GM18868 (cell line): ENCODE measurements at regions not wholly inside any gene's neighbourhood (a gene's known extent, or its start where the extent isn't known, plus 50 kb on each side); places are given as distances from the start of the nearest gene placed in this dataset.
"Not testable (repeated sequence)": the region's sequence is repeated elsewhere in the genome, so short reads cannot be mapped to it uniquely, and the experiment has no call there.

Experiments
- ATAC-seq: cut with Tn5 transposase; IDR thresholded peaks from one replicate; pipeline ENCODE4 v1.9.1; 2021; ENCODE audit warnings: mild to moderate bottlenecking, moderate library complexity; ENCODE audit not compliant: unreplicated experiment

- ATAC-seq: no peak
Observed at GRCh38 chr4:91653067-91653466, 650.7 kb upstream of the GRID2 start.

DNA sequence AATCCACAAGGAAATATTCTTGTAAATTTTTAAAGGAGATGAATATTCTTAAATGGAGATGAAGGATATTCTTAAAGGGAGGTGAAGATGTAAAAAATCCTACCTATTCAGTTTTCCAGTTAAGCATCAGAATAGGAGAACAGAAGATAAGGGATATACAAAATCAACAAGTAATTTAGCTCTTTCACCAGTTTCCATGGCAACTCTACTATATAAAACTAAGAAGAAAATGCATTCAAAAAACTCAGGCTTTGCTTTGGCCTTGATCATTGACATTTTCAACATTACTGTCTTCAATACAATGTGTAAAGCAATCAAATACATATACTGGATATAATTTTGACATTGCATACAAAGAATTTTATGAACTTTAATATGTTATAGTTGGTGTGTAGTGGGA, 622.7 kb upstream of the GRID2 start:
- ATAC-seq: no peak

DNA sequence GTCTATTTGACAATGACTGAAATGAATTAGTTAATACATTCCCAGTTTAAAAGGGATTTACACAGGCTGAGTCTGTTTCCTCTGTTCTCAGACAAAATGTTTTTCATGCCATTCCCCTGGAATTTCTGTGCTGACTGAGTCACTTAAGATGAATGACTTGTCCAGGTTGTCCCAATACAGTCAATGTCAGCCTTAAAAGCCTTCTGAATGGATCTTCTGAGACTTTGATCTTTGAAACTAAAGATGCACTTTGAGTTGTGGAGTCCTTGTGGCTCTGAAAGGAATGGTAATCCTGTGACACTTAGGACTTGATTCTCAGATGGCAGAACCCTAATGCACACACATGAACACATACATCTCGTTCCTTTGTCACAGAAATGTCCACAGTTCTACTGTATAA, 622.2 kb upstream of the GRID2 start:
- ATAC-seq: no peak

- ATAC-seq: no peak
Observed at GRCh38 chr4:91684955-91685354, 618.8 kb upstream of the GRID2 start.

DNA sequence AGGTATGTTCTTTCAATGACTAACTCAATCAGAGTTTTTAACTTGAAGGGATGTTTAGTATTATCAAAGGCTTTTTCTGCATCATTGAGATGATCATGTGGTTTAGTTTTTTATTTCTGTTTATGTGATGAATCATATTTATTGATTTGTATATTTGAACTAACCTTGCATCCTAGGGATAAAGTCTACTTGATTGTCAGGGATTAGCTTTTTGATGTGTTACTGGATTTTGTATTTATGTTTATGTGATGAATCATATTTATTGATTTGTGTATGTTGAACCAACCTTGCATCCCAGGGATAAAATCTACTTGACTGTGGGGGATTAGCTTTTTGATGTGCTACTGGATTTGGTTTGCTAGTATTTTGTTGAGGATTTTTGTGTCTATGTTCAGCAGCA, 615.4 kb upstream of the GRID2 start:
- ATAC-seq: no peak

- ATAC-seq: not testable (repeated sequence)
Observed at GRCh38 chr4:91699691-91700090, 604.1 kb upstream of the GRID2 start.

- no peak for ATAC-seq
Observed at GRCh38 chr4:91729851-91730250, 573.9 kb upstream of the GRID2 start.

DNA sequence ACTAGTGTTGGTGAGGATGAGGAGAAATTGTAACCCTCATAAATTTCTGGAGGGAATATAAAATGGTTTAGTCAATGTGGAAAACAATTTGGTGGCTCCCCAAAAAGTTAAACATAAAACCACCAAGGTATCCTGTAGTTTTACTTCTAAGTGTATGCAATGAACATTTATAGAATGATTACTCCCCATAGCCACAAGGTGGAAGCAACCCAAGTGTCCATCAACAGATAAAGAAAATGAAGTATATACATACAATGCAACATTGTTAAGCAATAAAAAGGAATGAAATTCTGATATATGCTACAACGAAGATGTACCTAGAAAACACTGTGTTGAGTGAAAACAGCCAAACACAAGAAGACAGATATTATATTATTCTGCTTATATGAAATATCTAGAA, 569.1 kb upstream of the GRID2 start:
- no peak for ATAC-seq

DNA sequence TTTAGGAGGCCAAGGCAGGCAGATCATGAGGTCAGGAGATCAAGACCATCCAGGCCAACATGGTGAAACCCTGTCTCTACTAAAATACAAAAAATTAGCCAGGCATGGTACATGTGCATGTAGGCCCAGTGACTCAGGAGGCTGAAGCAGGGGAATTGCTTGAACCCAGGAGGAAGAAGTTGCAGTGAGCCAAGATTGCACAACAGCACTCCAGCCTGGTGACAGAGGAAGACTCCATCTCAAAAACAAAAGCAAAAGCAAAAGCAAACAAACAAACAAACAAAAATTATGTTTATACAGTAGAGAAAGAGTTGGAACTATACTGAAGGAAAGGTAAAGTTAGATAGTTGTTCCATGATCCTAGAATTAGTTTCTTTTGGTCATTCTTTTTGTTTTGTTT, 564.9 kb upstream of the GRID2 start:
- not testable (repeated sequence) for ATAC-seq

DNA sequence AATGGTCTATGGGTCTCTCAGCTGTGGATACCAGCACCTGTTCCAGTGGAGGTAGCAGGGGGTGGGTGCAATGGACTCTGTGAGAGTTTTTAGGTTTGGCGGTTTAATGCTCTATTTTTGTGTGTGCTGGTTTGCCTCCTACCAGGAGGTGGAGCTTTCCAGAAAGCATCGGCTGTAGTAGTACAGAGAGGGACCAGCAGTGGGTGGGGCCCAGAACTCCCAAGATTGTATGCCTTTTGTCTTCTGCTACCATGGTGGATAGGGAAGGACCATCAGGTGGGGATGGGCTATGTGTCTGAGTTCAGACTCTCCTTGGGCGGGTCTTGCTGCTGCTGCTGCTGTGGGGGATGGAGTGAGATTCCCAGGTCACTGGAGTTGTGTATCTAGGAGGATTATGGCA, 557.2 kb upstream of the GRID2 start:
- ATAC-seq: no peak

DNA sequence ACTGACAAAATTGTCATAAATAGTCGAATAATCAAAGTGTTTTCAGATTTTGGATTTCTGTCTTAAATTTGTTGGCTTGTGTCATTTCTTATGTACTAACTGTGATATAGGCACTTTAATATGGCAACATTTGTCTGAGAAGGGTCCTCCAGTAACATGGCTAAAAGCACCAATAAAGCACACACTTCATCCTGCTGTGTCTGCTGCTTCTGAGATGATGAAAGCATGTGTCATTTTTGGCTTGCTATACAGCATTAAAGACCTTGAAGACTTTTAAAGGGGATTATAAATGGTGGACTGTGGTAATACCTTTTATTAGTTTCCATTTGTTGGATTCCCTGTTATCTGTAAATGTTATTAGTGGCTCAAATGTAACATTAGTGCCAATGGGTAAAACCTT, 551.8 kb upstream of the GRID2 start:
- no peak for ATAC-seq

GRCh38 chr4:91754716-91755115, 549.0 kb upstream of the GRID2 start:
- no peak for ATAC-seq

GRCh38 chr4:91758487-91758886, 545.3 kb upstream of the GRID2 start:
- no peak for ATAC-seq

DNA sequence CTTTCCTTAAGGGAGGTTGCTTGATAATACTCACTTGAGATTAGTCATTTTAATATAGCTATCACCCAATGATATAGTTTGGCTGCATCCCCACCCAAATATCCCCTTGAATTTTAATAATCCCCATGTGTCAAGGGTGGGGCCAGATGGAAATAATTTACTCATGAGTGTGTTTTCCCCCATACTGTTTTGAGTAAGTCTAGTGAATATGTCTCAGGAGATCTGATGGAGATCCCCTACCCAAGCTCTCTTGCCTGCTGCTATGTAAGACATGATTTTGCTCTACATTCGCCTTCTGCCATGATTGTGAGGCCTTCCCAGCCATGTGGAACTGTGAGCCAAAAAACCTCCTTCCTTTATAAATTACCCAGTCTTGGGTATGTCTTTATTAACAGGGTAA, 539.7 kb upstream of the GRID2 start:
- ATAC-seq: no peak

DNA sequence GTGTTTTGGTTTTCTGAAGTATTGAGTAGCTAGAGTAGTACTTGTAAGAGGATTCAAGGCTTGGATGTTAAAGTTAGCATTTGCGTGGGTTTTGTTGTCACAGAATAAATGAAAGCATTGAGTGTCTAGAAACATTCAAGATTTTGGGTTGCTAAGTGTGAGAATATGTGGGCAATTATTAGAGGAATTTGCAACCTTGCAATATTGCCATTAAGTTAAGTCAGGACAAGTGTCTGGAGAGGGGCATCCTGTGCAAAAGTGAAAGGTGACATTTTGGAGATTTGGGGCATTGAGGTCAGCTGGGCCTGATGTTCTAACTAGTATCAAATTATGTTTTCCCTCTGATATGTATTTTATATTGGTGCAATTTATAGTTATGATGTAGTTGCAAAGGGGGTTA, 533.9 kb upstream of the GRID2 start:
- ATAC-seq: no peak

GRCh38 chr4:91791631-91792030, 512.1 kb upstream of the GRID2 start:
- ATAC-seq: not testable (repeated sequence)

DNA sequence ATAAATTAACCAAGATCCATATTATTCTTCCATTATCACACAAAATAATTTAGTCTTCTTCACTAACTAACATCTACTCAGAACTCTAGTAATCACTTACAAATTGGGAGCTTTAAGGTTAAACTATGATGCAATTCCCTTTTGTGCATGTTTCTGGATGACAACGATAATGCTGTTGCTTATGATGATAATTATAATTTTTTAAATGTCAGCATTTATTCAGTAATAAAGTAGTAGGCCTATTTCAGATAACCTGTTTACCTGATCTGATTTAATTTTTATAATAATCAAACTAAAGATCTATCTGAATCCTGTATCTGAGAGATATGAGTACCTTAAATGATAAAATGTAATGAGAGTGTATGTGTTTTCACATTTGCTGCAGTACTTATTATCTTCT, 507.8 kb upstream of the GRID2 start:
- ATAC-seq: no peak

- ATAC-seq: no peak
Observed at GRCh38 chr4:91812319-91812718, 491.4 kb upstream of the GRID2 start.

DNA sequence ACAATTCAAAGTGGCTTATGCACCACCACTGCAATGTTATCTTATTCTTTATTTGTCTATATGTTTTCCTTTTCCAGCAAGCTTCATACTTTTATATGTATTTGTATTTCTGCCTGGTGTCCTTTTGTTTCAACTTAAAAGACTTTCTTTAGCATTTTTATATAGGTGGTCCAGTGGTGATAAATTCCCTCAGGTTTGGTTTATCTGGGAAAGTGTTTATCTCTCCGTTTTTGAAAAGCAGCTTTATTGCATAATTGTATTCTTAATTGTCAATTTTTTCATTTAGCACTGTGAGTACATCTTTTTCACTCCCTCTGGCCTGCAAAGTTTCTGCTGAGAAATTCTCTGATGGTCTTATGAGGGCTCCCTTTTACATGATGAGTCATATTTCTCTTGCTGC, 479.0 kb upstream of the GRID2 start:
- no peak for ATAC-seq

DNA sequence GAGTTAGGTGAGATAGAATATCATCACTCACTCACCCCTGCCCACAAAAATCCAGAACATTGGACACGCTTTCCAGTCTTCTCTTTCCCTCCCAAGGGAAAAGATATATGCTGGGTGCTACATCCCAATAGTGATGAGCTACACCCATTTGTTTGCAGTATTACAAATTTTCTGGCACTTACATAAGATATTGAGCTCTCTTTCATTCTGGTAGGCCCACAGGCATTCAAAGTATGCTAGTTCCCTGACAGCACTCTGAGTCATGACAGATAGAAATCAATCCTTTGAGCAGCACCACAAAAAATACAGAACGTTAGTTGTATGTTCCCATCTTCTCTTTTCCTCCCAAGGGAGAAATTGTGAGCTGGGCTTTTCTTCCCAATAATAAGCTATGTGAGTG, 477.6 kb upstream of the GRID2 start:
- ATAC-seq: no peak

- ATAC-seq: no peak
Observed at GRCh38 chr4:91827914-91828313, 475.9 kb upstream of the GRID2 start.

DNA sequence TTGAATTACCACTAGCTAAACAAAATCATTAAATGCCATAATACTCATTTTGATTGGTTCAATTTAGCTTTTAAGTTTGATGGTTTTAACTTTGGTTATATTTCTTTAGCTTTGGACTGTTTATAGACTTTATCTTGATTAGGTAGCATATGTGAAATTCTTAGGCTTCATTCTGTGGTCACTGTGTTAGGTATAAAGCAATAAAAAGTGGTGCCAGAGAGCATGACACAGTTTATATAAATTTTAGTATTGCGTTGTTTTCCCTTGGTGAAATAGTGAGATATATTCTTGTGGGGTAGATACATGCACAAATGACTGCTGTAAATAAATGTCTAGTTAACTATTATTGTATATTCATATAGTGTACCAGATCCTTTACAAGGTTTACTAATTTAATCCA, 474.2 kb upstream of the GRID2 start:
- ATAC-seq: no peak

- no peak for ATAC-seq
Observed at GRCh38 chr4:91830681-91831395, 472.9 kb upstream of the GRID2 start.
